Esophagus muscularis mucosa (tissue), 4 donors: ENCODE measurements at regions not wholly inside any gene's neighbourhood (a gene's known extent, or its start where the extent isn't known, plus 50 kb on each side); places are given as distances from the start of the nearest gene placed in this dataset.

ENCODE experiments used
- DNase-seq: peaks from one replicate; pipeline ENCODE4 v3.0.0-alpha.2; 2017; ENCODE audit errors: extremely low spot score
- H3K27ac ChIP-seq, 4 donors: fragments of 200-600 bp; sonication (generic); replicated peaks in 1 of 4; 1 replicate in 3 of 4; 2 replicates in 1 of 4; pipeline ENCODE4 v1.5.1; 2016 to 2019; ENCODE audit warnings: mild to moderate bottlenecking in 1 of 4
- H3K27me3 ChIP-seq, 4 donors: fragments of 200-600 bp; sonication (generic); one replicate each; pipeline versions ENCODE4 v1.5.1 to v1.6.0; 2016 to 2019
- H3K36me3 ChIP-seq, 4 donors: fragments of 200-600 bp; sonication (generic); one replicate each; pipeline ENCODE4 v1.5.1; 2016 to 2019
- H3K4me1 ChIP-seq, 4 donors: fragments of 200-600 bp; sonication (generic); one replicate each; pipeline ENCODE4 v1.5.1; 2016 to 2019
- H3K4me3 ChIP-seq, 4 donors: fragments of 200-600 bp; sonication (generic); 1 replicate in 2 of 4; 2 replicates in 2 of 4; pipeline ENCODE4 v1.5.1; 2016 to 2019; ENCODE audit warnings: mild to moderate bottlenecking in 4 of 4, moderate library complexity in 1 of 4
- H3K9me3 ChIP-seq, 4 donors: fragments of 200-600 bp; sonication (generic); 1 replicate in 3 of 4; 2 replicates in 1 of 4; pipeline ENCODE4 v1.5.1; 2016 to 2019
- EP300 ChIP-seq: sonication (generic); formaldehyde crosslinking; IDR thresholded peaks from one replicate; pipeline ENCODE4 v1.6.1; 2017; ENCODE audit warnings: antibody characterized with exemption
- POLR2A ChIP-seq: fragments of 450-650 bp; IDR thresholded peaks from one replicate; pipeline ENCODE4 v1.6.1; 2017; ENCODE audit warnings: antibody characterized with exemption, moderate library complexity, mild to moderate bottlenecking, low read depth
- POLR2AphosphoS5 ChIP-seq, 2 donors: sonication (generic); formaldehyde crosslinking; IDR thresholded peaks; one replicate each; pipeline ENCODE4 v1.6.1; 2017; ENCODE audit warnings: antibody characterized with exemption in 2 of 2
- WGBS: methylation state at CpG from one replicate; pipeline ENCODE4 v1.1.5; 2018; 5-methylcytosine and 5-hydroxymethylcytosine counted together
- intact Hi-C: fragments of 100-400 bp; cut with DNase I; formaldehyde crosslinking; loops from one replicate; pipeline ENCODE4 v1.15.1; 2023
- TF ChIP-seq, protein P1 (sequence below), 3 experiments: fragments of 200-600 bp in 2 of 3; fragments of 450-650 bp in 1 of 3; sonication (generic) in 2 of 3; IDR thresholded peaks; one replicate each; pipeline ENCODE4 v1.5.1; 2017 to 2019; ENCODE audit warnings: antibody characterized with exemption in 3 of 3, mild to moderate bottlenecking in 2 of 3, moderate library complexity in 1 of 3

- intact Hi-C loops: no loop called here
- H3K9me3 ChIP-seq: no peaks in the 10 kb centered on the region
- H3K36me3 ChIP-seq: no peaks in the 10 kb centered on the region
- H3K4me1 ChIP-seq: no peaks in the 10 kb centered on the region
- no peak overlapping the region for H3K4me3 ChIP-seq
- TF ChIP-seq POLR2A (no peak), EP300 (no peak), POLR2AphosphoS5 (IDR thresholded peaks at IDR 0.05) (no peak)
- TF ChIP-seq, protein P1, sequence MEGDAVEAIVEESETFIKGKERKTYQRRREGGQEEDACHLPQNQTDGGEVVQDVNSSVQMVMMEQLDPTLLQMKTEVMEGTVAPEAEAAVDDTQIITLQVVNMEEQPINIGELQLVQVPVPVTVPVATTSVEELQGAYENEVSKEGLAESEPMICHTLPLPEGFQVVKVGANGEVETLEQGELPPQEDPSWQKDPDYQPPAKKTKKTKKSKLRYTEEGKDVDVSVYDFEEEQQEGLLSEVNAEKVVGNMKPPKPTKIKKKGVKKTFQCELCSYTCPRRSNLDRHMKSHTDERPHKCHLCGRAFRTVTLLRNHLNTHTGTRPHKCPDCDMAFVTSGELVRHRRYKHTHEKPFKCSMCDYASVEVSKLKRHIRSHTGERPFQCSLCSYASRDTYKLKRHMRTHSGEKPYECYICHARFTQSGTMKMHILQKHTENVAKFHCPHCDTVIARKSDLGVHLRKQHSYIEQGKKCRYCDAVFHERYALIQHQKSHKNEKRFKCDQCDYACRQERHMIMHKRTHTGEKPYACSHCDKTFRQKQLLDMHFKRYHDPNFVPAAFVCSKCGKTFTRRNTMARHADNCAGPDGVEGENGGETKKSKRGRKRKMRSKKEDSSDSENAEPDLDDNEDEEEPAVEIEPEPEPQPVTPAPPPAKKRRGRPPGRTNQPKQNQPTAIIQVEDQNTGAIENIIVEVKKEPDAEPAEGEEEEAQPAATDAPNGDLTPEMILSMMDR (IDR thresholded peaks at IDR 0.05): no peak
- WGBS: 91% methylated on average over 1 of the region's 1 CpG
- H3K27ac ChIP-seq: no peak overlapping the region
- DNase-seq: no peak
- no peaks in the 10 kb centered on the region for H3K27me3 ChIP-seq
Observed at GRCh38 chr12:89122852-89123251, 229.4 kb downstream of the DUSP6 start.

DNA sequence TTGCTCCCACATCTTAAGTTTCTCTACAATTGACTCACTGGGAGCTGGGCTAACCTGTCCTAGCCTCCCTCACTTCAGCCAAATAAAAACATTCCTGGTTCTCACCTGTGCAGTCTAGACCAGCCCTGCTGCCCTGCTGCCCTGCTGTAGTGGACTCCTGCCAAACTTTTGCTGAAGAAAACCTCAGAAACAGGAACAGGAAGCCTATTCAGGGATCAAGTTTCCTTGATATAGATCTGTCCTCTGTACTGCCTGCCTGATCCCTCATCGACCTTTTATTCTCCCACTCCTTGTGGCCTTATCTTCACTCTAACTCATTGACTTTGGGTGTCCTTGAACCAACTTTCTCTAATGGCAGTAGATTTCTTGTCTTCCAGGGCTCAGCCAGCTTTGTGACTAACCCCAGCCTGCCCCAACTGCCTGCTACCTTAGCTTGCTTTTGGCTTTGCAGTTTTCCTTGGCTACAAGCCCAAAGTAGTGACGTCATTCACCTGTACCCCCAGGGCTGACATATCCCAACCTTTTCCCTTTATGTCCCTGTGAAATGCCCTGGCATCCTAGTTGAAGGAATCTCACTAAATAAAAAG is 234.8 kb downstream of the DUSP6 start:
- H3K4me3 ChIP-seq: no peak overlapping the region
- no peak for DNase-seq
- no peaks in the 10 kb centered on the region for H3K36me3 ChIP-seq
- H3K27ac ChIP-seq: no peak overlapping the region
- intact Hi-C loops: no loop called here
- no peaks in the 10 kb centered on the region for H3K4me1 ChIP-seq
- no peaks in the 10 kb centered on the region for H3K9me3 ChIP-seq
- WGBS: 32% methylated on average over 2 of the region's 2 CpGs
- no peaks in the 10 kb centered on the region for H3K27me3 ChIP-seq
- TF ChIP-seq, protein P1 (IDR thresholded peaks at IDR 0.05): no peak
- TF ChIP-seq POLR2A: no peak
- no peak for TF ChIP-seq EP300
- no peak for TF ChIP-seq POLR2AphosphoS5 (IDR thresholded peaks at IDR 0.05)

DNA sequence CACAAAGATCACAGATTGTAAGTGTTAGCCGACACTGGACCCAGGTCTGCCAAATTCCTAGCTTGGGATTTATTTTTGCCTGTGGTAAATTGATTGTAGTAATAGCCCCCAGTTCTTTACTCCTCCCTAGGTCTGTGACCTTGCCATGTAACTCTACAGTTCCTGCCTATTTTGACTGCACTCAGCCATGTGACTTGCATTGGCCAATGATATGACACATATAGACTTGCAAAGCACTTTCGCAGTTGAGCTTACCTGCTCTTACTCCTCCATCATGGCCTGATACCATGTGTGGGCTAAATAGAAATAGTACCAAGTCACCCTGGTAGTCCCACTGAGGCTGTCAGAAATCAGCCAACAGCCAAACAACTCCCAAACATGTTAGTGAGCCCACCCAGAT is 240.3 kb downstream of the DUSP6 start:
- Histone ChIP-seq H3K4me1 (no peaks in the 10 kb centered on the region), H3K27me3 (no peaks in the 10 kb centered on the region), H3K4me3 (no peak overlapping the region), H3K9me3 (no peaks in the 10 kb centered on the region), H3K36me3 (no peaks in the 10 kb centered on the region), H3K27ac (no peak overlapping the region)
- intact Hi-C loops: no loop called here
- TF ChIP-seq EP300: no peak
- TF ChIP-seq POLR2A: no peak
- TF ChIP-seq POLR2AphosphoS5 (IDR thresholded peaks at IDR 0.05): no peak
- DNase-seq: no peak
- WGBS: 97% methylated on average over 2 of the region's 2 CpGs

- no peaks in the 10 kb centered on the region for H3K27me3 ChIP-seq
- H3K27ac ChIP-seq: no peak overlapping the region
- no peaks in the 10 kb centered on the region for H3K4me1 ChIP-seq
- DNase-seq: no peak
- no peaks in the 10 kb centered on the region for H3K36me3 ChIP-seq
- no peaks in the 10 kb centered on the region for H3K9me3 ChIP-seq
- no peak overlapping the region for H3K4me3 ChIP-seq
- 100% methylated on average over 2 of the region's 2 CpGs for WGBS
- TF ChIP-seq, protein P1 (IDR thresholded peaks at IDR 0.05): no peak
- no peak for TF ChIP-seq EP300
- no peak for TF ChIP-seq POLR2A
- TF ChIP-seq POLR2AphosphoS5 (IDR thresholded peaks at IDR 0.05): no peak
- intact Hi-C loops: no loop called here
Observed at GRCh38 chr12:89108265-89108664, 244.0 kb downstream of the DUSP6 start.

DNA sequence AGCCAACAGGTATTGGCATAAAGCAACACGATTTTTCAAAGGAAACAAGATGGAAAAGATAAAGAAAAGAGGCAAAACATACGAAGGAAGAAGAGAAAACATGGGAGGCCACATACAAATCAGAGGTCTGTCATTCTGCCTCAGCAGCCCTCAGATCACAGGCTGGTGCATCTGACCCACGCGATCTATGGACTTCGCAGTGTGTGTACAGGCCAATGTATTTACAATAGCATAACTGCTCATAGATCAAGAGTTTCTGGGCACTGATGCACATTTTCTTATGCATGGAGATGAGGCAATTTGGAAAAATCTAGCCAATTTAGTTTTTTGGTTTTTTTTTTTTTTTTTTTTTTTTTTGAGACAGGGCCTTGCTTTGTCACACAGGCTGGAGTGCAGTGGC is 245.4 kb downstream of the DUSP6 start:
- WGBS: 90% methylated on average over 5 of the region's 5 CpGs
- H3K4me1 ChIP-seq: no peaks in the 10 kb centered on the region
- TF ChIP-seq POLR2AphosphoS5 (IDR thresholded peaks at IDR 0.05): no peak
- TF ChIP-seq EP300: no peak
- no peak for TF ChIP-seq POLR2A
- TF ChIP-seq, protein P1 (IDR thresholded peaks at IDR 0.05): no peak
- H3K27ac ChIP-seq: no peak overlapping the region
- H3K4me3 ChIP-seq: no peak overlapping the region
- intact Hi-C loops: no loop called here
- H3K27me3 ChIP-seq: no peaks in the 10 kb centered on the region
- H3K9me3 ChIP-seq: no peaks in the 10 kb centered on the region
- DNase-seq: no peak
- no peaks in the 10 kb centered on the region for H3K36me3 ChIP-seq
